IMR-90 (cell line): ENCODE measurements at regions not wholly inside any gene's neighbourhood (a gene's known extent, or its start where the extent isn't known, plus 50 kb on each side); places are given as distances from the start of the nearest gene placed in this dataset.

Experiments used
- ATAC-seq: fragments of 200-7000 bp; cut with Tn5 transposase; 2 replicates; pipeline ENCODE4 v1.9.1; 2020; ENCODE audit warnings: low read depth, mild to moderate bottlenecking, moderate library complexity
- BruUV-seq: library from RNA; stranded (reverse); fragments of 400-500 nt; replicated peaks from 2 replicates; lab custom pipeline; 2021; lab: Mats Ljungman, UMichigan
- CTCF ChIA-PET: fragments of 300-600 bp; formaldehyde crosslinking; extraction: SDS; loops from one replicate; lab custom pipeline; 2021; ENCODE audit warnings: antibody characterized with exemption; lab: Yijun Ruan, JAX
- POLR2A ChIA-PET: fragments of 300-600 bp; sonication (Branson Sonifier 250); formaldehyde crosslinking; loops from one replicate; lab custom pipeline; 2022; ENCODE audit warnings: antibody characterized with exemption; ENCODE audit not compliant: unreplicated experiment; lab: Charles Lee
- DNase-seq: peaks from one replicate; pipeline ENCODE4 v3.0.0; 2013
- H2AFZ ChIP-seq: replicated peaks from 2 replicates; pipeline ENCODE3; 2013; ENCODE audit warnings: low read length, mild to moderate bottlenecking; ENCODE audit not compliant: poor library complexity
- H2AK5ac ChIP-seq: 2 replicates; pipeline ENCODE4 v1.6.1; 2013; ENCODE audit warnings: low read depth, low read length, inconsistent platforms
- H2AK9ac ChIP-seq: replicated peaks from 2 replicates; pipeline ENCODE3; 2013; ENCODE audit warnings: mild to moderate bottlenecking, low read depth, low read length, moderate library complexity; ENCODE audit not compliant: poor library complexity
- H2BK120ac ChIP-seq: 2 replicates; pipeline ENCODE4 v1.6.1; 2013; ENCODE audit warnings: low read depth, low read length, inconsistent platforms
- H2BK15ac ChIP-seq: 3 replicates; pipeline ENCODE4 v1.6.1; 2013; ENCODE audit warnings: low read depth, low read length, inconsistent platforms
- H2BK20ac ChIP-seq: 2 replicates; pipeline ENCODE4 v1.6.1; 2013; ENCODE audit warnings: low read depth, mild to moderate bottlenecking, inconsistent platforms, low read length, moderate library complexity
- H2BK5ac ChIP-seq: 2 replicates; pipeline ENCODE4 v1.6.1; 2013; ENCODE audit warnings: mild to moderate bottlenecking, low read depth, low read length, inconsistent platforms; ENCODE audit not compliant: poor library complexity, severe bottlenecking
- H3K14ac ChIP-seq: replicated peaks from 2 replicates; pipeline ENCODE4 v1.6.1; 2013; ENCODE audit warnings: low read depth, low read length, inconsistent platforms
- H3K18ac ChIP-seq: 2 replicates; pipeline ENCODE4 v1.6.1; 2013; ENCODE audit warnings: low read depth, low read length, control low read depth
- H3K23ac ChIP-seq: 2 replicates; pipeline ENCODE4 v1.6.1; 2013; ENCODE audit warnings: low read depth, low read length, inconsistent platforms
- H3K27ac ChIP-seq: 2 replicates; pipeline ENCODE4 v1.5.1; 2013; ENCODE audit warnings: mild to moderate bottlenecking, control low read depth, low read length; ENCODE audit not compliant: insufficient read depth
- H3K27me3 ChIP-seq: 2 replicates; pipeline ENCODE4 v1.6.1; 2013; ENCODE audit warnings: low read length; ENCODE audit not compliant: control insufficient read depth, insufficient read depth
- H3K36me3 ChIP-seq: 2 replicates; pipeline ENCODE4 v1.6.1; 2013; ENCODE audit warnings: low read length, mixed read lengths; ENCODE audit not compliant: control insufficient read depth, insufficient read depth
- H3K4ac ChIP-seq: 2 replicates; pipeline ENCODE4 v1.6.1; 2013; ENCODE audit warnings: low read depth, low read length, inconsistent platforms
- H3K4me1 ChIP-seq: 2 replicates; pipeline ENCODE4 v1.6.1; 2013; ENCODE audit warnings: low read length, mixed read lengths; ENCODE audit not compliant: control insufficient read depth, insufficient read depth
- H3K4me2 ChIP-seq: 2 replicates; pipeline ENCODE4 v1.6.1; 2013; ENCODE audit warnings: low read depth, mild to moderate bottlenecking, control low read depth, low read length, moderate library complexity
- H3K4me3 ChIP-seq: 2 replicates; pipeline ENCODE4 v1.5.1; 2013; ENCODE audit warnings: low read depth, mild to moderate bottlenecking, control low read depth, low read length, moderate library complexity; ENCODE audit not compliant: insufficient read depth
- H3K56ac ChIP-seq: 2 replicates; pipeline ENCODE4 v1.6.1; 2013; ENCODE audit warnings: low read length, inconsistent platforms; ENCODE audit not compliant: insufficient read depth; ENCODE audit errors: extremely low read depth
- H3K79me1 ChIP-seq, 2 experiments: 2 replicates each; pipeline ENCODE4 v1.6.1; 2013; ENCODE audit warnings: low read length in 2 of 2, inconsistent platforms in 1 of 2, low read depth in 1 of 2
- H3K9ac ChIP-seq: 2 replicates; pipeline ENCODE4 v1.6.1; 2013; ENCODE audit warnings: low read depth, low read length, control low read depth
- H3K9me1 ChIP-seq: 2 replicates; pipeline ENCODE4 v1.6.1; 2013; ENCODE audit warnings: low read length, inconsistent platforms; ENCODE audit not compliant: insufficient read depth
- H3K9me3 ChIP-seq: 2 replicates; pipeline ENCODE4 v1.6.1; 2013; ENCODE audit warnings: low read length; ENCODE audit not compliant: control insufficient read depth, insufficient read depth
- H4K20me1 ChIP-seq: 2 replicates; pipeline ENCODE4 v1.6.1; 2013; ENCODE audit warnings: low read length, inconsistent platforms; ENCODE audit not compliant: insufficient read depth
- H4K5ac ChIP-seq: 2 replicates; pipeline ENCODE4 v1.6.1; 2013; ENCODE audit warnings: mild to moderate bottlenecking, low read depth, low read length, control low read depth
- H4K8ac ChIP-seq, 2 experiments: 2 replicates each; pipeline ENCODE4 v1.6.1; 2013; ENCODE audit warnings: low read depth in 2 of 2, low read length in 2 of 2, control low read depth in 1 of 2, inconsistent platforms in 1 of 2
- H4K91ac ChIP-seq: 2 replicates; pipeline ENCODE4 v1.6.1; 2013; ENCODE audit warnings: low read depth, low read length, inconsistent platforms; ENCODE audit not compliant: insufficient read depth
- BHLHE40 ChIP-seq: fragments of 150-350 bp; IDR thresholded peaks from 2 replicates; pipeline ENCODE4 v1.6.1; 2016; ENCODE audit warnings: mild to moderate bottlenecking, low read depth, low read length
- CEBPB ChIP-seq: IDR thresholded peaks from 2 replicates; pipeline ENCODE4 v1.6.1; 2012; ENCODE audit warnings: low read depth, low read length, improper control_type of control experiment
- CHD1 ChIP-seq: IDR thresholded peaks from 2 replicates; pipeline ENCODE4 v1.6.1; 2012; ENCODE audit warnings: low read depth, low read length, improper control_type of control experiment
- ELK1 ChIP-seq: fragments of 150-350 bp; IDR thresholded peaks from 2 replicates; pipeline ENCODE4 v1.6.1; 2016; ENCODE audit warnings: low read depth, mild to moderate bottlenecking, low read length, moderate library complexity, borderline replicate concordance
- FOS ChIP-seq: fragments of 150-350 bp; IDR thresholded peaks from 2 replicates; pipeline ENCODE4 v1.6.1; 2016; ENCODE audit warnings: low read depth, low read length
- MAFK ChIP-seq: IDR thresholded peaks from 2 replicates; pipeline ENCODE4 v1.6.1; 2012; ENCODE audit warnings: low read depth, low read length, improper control_type of control experiment
- MAZ ChIP-seq: IDR thresholded peaks from 2 replicates; pipeline ENCODE4 v1.6.1; 2012; ENCODE audit warnings: low read depth, mild to moderate bottlenecking, low read length, improper control_type of control experiment, moderate library complexity, borderline replicate concordance
- MXI1 ChIP-seq: IDR thresholded peaks from 2 replicates; pipeline ENCODE4 v1.6.1; 2012; ENCODE audit warnings: low read depth, mild to moderate bottlenecking, low read length, moderate library complexity, borderline replicate concordance
- NFE2L2 ChIP-seq: fragments of 150-350 bp; IDR thresholded peaks from 2 replicates; pipeline ENCODE4 v1.6.1; 2016; ENCODE audit warnings: low read depth, mild to moderate bottlenecking, low read length
- POLR2A ChIP-seq: IDR thresholded peaks from 2 replicates; pipeline ENCODE4 v1.6.1; 2012; ENCODE audit warnings: mild to moderate bottlenecking, low read depth, low read length
- RAD21 ChIP-seq: IDR thresholded peaks from 2 replicates; pipeline ENCODE4 v1.6.1; 2012; ENCODE audit warnings: low read length, improper control_type of control experiment
- RCOR1 ChIP-seq: IDR thresholded peaks from 2 replicates; pipeline ENCODE4 v1.6.1; 2012; ENCODE audit warnings: mild to moderate bottlenecking, low read length, improper control_type of control experiment; ENCODE audit not compliant: insufficient replicate concordance
- RFX5 ChIP-seq: IDR thresholded peaks from 2 replicates; pipeline ENCODE4 v1.8.0; 2012; ENCODE audit warnings: low read depth, mild to moderate bottlenecking, low read length, moderate library complexity
- SMC3 ChIP-seq: fragments of 150-350 bp; IDR thresholded peaks from 2 replicates; pipeline ENCODE4 v1.6.1; 2016; ENCODE audit warnings: low read depth, mild to moderate bottlenecking, antibody characterized with exemption, low read length, moderate library complexity
- USF2 ChIP-seq: fragments of 150-350 bp; IDR thresholded peaks from 2 replicates; pipeline ENCODE4 v1.6.1; 2017; ENCODE audit warnings: mild to moderate bottlenecking, antibody characterized with exemption, low read length, low read depth
- dilution Hi-C: fragments of 300-500 bp; cut with HindIII; formaldehyde crosslinking; loops from one replicate; pipeline ENCODE4 v1.14.3; 2018; ENCODE audit warnings: low sequenced_read_pairs; ENCODE audit not compliant: unreplicated experiment
- in situ Hi-C: fragments of 300-500 bp; cut with MboI; formaldehyde crosslinking; loops from 3 replicates; pipeline ENCODE4 v1.14.3; 2019; ENCODE audit warnings: low sequenced_read_pairs, inconsistent platforms, mixed read lengths
- intact Hi-C: fragments of 100-400 bp; cut with micrococcal nuclease; formaldehyde crosslinking; loops from 2 replicates; pipeline ENCODE4 v1.10.0; 2022
- TF ChIP-seq, protein P1 (sequence below): conservative IDR thresholded peaks from 2 replicates; pipeline ENCODE4 v1.5.1; 2012; ENCODE audit warnings: mild to moderate bottlenecking, low read depth, low read length, improper control_type of control experiment

DNA sequence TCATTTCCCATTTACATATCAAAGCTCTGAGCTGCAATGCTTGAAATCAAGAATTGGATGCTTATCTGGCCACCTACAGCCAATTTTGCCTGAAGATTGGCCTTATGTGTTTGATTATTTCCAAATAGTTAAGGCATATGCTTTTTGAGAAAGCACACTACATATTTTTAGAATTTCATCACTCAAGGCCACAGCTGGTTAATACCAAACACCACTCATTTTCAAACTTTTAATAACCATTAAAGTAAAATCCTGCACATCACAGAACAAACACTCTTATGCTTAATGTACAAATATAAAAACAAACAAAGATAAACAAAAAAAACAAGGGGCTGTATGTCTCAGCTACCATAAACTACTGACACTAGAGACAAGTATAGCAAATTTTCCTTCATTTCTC, 96.9 kb upstream of the HMGCLL1 start:
- Histone ChIP-seq H3K4ac (no peak overlapping the region), H3K14ac (no peak overlapping the region), H3K4me2 (no peak overlapping the region), H4K8ac (no peak overlapping the region), H2BK5ac (no peak overlapping the region), H3K56ac (no peak overlapping the region), H3K9ac (no peak overlapping the region), H4K5ac (no peak overlapping the region; the same call in 1 of the 2 replicates), H3K9me1 (no peaks in the 10 kb centered on the region), H3K9me3 (no peaks in the 10 kb centered on the region), H2BK15ac (no peak overlapping the region), H3K4me1 (peaks cover 5% of the 10 kb centered on the region), H4K91ac (no peak overlapping the region), H3K18ac (peak overlapping the region; percentile 97; the same call in 1 of the 2 replicates), H3K23ac (no peak overlapping the region), H2AK9ac (no peak overlapping the region), H3K27ac (peak overlapping the region; percentile 99; the same call in 1 of the 2 replicates), H2AK5ac (no peak overlapping the region), H2BK20ac (no peak overlapping the region), H4K20me1 (no peaks in the 10 kb centered on the region), H3K4me3 (no peak overlapping the region), H2AFZ (no peak overlapping the region), H2BK120ac (no peak overlapping the region), H3K79me1 (no peaks in the 10 kb centered on the region), H3K27me3 (no peaks in the 10 kb centered on the region), H3K36me3 (no peaks in the 10 kb centered on the region)
- no peak for TF ChIP-seq RFX5
- TF ChIP-seq POLR2A: no peak
- no peak for TF ChIP-seq CEBPB
- TF ChIP-seq USF2: no peak
- no peak for TF ChIP-seq RCOR1
- TF ChIP-seq SMC3: no peak
- TF ChIP-seq NFE2L2: no peak
- no peak for TF ChIP-seq MXI1
- no peak for TF ChIP-seq MAZ
- TF ChIP-seq BHLHE40: no peak
- TF ChIP-seq MAFK: no peak
- TF ChIP-seq FOS: no peak
- TF ChIP-seq RAD21: no peak
- TF ChIP-seq CHD1: no peak
- TF ChIP-seq ELK1: no peak
- TF ChIP-seq, protein P1, sequence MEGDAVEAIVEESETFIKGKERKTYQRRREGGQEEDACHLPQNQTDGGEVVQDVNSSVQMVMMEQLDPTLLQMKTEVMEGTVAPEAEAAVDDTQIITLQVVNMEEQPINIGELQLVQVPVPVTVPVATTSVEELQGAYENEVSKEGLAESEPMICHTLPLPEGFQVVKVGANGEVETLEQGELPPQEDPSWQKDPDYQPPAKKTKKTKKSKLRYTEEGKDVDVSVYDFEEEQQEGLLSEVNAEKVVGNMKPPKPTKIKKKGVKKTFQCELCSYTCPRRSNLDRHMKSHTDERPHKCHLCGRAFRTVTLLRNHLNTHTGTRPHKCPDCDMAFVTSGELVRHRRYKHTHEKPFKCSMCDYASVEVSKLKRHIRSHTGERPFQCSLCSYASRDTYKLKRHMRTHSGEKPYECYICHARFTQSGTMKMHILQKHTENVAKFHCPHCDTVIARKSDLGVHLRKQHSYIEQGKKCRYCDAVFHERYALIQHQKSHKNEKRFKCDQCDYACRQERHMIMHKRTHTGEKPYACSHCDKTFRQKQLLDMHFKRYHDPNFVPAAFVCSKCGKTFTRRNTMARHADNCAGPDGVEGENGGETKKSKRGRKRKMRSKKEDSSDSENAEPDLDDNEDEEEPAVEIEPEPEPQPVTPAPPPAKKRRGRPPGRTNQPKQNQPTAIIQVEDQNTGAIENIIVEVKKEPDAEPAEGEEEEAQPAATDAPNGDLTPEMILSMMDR: no peak
- ChIA-PET POLR2A (no interaction called here), CTCF (no interaction called here)
- in situ Hi-C loops: no loop called here
- DNase-seq (peak; percentile 23), ATAC-seq (peak; percentile 56)
- dilution Hi-C loops: no loop called here
- BruUV-seq: no TSS peak
- intact Hi-C loops: no loop called here
